Memory B cell (primary cell): ENCODE measurements at regions not wholly inside any gene's neighbourhood (a gene's known extent, or its start where the extent isn't known, plus 50 kb on each side); places are given as distances from the start of the nearest gene placed in this dataset.
A peak's percentile ranks its signal among the peaks of the same experiment; 100 is the strongest.
"Not testable (repeated sequence)": the region's sequence is repeated elsewhere in the genome, so short reads cannot be mapped to it uniquely, and the experiment has no call there.

Experiments used
- ATAC-seq: fragments of 150-1000 bp; cut with Tn5 transposase; 2 replicates; pipeline ENCODE4 v1.10.0; 2021; ENCODE audit warnings: low read depth, mild to moderate bottlenecking, moderate library complexity
- DNase-seq, 2 donors: peaks; one replicate each; pipeline ENCODE4 v3.0.0; 2022; ENCODE audit warnings: low spot score in 2 of 2
- H3K27ac Mint-ChIP-seq: one replicate; pipeline ENCODE4 v1.8.0; 2022; ENCODE audit warnings: mild to moderate bottlenecking, moderate library complexity, mixed read lengths
- H3K27me3 Mint-ChIP-seq: one replicate; pipeline ENCODE4 v1.8.0; 2022; ENCODE audit warnings: mixed read lengths
- H3K36me3 Mint-ChIP-seq: one replicate; pipeline ENCODE4 v1.8.0; 2022; ENCODE audit warnings: mild to moderate bottlenecking, mixed read lengths
- H3K4me1 Mint-ChIP-seq: one replicate; pipeline ENCODE4 v1.8.0; 2022; ENCODE audit warnings: mixed read lengths
- H3K4me3 Mint-ChIP-seq: one replicate; pipeline ENCODE4 v1.8.0; 2022; ENCODE audit warnings: mild to moderate bottlenecking, moderate library complexity, mixed read lengths
- H3K9me3 Mint-ChIP-seq: one replicate; pipeline ENCODE4 v1.8.0; 2022; ENCODE audit warnings: mixed read lengths

DNA sequence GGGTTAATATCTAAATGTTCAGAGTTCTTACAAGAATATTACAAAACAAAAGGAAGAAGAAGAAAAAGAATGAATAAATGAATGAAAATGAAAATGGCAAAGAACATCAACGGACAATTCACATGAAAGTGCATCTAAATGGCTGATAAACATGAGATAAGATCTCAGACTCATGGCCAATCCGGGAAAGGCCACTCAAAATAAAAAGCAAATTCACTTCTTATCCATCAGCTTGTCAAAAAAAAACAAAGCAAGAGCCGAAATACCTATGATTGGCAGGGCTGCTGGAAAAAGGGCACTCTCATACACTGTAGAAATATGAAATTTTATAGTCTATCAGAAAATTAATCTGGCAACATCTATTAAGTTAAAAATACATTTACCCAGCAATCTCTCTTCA, 103.6 kb upstream of the EDEM3 start:
- Mint-ChIP-seq H3K36me3 (no peaks in the 10 kb centered on the region), H3K27me3 (peaks cover 1% of the 10 kb centered on the region), H3K4me3 (no peak overlapping the region), H3K27ac (peak overlapping the region; percentile 1), H3K9me3 (no peaks in the 10 kb centered on the region), H3K4me1 (peaks cover 21% of the 10 kb centered on the region)
- DNase-seq (no peak), ATAC-seq (no peak)

DNA sequence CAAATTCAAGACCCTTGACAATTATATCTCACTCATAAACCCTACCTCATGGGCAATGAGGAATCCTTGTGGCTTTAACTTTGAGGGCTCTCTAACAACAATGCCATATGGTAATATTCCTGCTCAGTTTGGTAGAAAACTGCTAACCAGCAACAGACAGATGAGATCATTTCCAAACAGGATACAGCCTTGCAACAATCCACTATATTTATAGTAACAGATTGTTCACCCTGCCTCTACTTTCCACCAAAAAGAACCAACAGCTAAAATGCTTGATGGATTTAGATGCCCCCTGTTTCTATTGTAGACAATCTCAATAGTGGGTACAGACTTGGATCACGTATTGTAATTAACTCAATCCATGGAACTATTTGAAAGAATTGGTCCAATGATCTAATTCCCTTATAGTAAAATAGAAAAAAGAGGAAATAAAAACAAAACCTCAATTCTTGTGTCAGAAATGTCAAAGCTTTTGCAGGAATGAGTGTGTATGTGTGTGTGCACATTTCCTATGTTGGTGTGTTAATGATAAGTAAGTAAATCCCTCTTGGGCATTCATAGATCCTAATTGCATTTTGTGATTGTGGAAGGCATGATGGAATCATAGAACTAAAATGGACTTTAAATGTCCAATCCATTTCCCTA, 100.0 kb upstream of the EDEM3 start:
- DNase-seq = no peak

DNA sequence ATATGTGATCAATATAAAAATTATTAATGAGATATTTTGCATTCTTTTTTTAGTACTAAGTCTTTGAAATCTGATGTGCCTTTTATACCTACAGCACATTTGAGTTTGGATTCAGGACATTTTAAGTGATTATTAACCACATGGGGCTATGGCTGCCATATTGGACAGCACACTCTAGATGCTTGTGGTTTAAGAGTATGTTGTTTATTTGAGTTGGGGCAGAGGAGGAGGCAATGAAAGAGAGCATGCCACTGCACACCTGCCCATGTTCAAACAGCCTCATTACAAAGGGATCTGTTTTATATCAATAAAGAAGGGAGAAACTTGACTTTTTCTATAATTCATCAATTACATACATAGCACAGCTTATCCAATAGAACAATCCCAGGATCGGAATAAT, 99.4 kb upstream of the EDEM3 start:
- DNase-seq (no peak), ATAC-seq (no peak)
- H3K27me3 Mint-ChIP-seq = no peaks in the 10 kb centered on the region
- H3K4me3 Mint-ChIP-seq = no peak overlapping the region
- H3K36me3 Mint-ChIP-seq = peaks cover 2% of the 10 kb centered on the region
- no peaks in the 10 kb centered on the region for H3K9me3 Mint-ChIP-seq
- no peak overlapping the region for H3K27ac Mint-ChIP-seq
- H3K4me1 Mint-ChIP-seq = peaks cover 5% of the 10 kb centered on the region

More for the DNA sequence above, 100.0 kb upstream of the EDEM3 start:
- Mint-ChIP-seq H3K4me3 (no peak overlapping the region), H3K9me3 (no peaks in the 10 kb centered on the region), H3K27ac (no peak overlapping the region), H3K4me1 (peaks cover 8% of the 10 kb centered on the region), H3K27me3 (no peaks in the 10 kb centered on the region), H3K36me3 (peaks cover 2% of the 10 kb centered on the region)
- no peak for ATAC-seq

DNA sequence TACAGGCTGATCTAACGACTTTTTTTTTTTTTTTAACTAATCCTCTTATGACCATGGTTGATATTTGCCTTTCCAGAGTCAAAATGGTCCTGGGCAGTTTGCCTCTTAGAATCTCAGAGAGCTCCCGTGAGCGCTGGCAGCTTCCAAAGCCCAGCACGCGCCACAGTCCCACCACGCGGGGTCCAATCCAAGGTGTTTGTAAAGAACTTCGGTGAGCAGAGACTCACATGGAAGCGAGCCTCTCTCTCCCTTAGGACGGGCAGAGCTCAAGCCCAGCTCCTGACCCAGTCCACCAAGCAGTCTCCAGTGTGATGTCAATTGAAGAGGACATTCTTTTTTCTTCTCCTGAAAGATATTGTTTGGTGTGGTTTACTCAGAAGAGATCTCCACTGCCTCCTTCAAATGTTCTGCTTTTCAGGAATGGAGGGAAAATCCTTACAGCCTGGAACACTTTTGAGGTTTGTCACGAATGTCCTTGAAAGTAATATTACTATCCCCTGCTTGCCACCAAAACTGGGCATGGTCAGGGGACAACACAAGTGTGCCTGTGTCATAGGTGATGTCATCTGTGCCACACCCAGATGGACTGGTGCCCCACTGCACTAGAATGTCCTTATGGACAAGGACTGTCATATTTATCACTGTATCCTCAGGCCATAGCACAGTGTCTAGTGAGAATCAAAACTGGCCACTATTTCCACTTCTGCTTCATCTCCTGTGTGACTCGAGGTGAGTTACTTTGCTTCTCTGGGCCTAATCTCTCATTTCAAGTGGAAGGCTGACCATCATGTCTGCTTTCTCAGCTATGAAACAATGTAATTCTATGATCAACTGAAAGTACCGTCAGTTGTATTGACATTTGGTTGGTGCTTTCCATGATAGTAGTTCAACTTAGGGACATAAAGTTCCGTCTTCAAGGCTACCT, 97.4 kb upstream of the EDEM3 start:
- Mint-ChIP-seq H3K36me3 (peaks cover 2% of the 10 kb centered on the region), H3K27me3 (no peaks in the 10 kb centered on the region), H3K9me3 (no peaks in the 10 kb centered on the region), H3K4me3 (no peak overlapping the region), H3K4me1 (peaks cover 3% of the 10 kb centered on the region), H3K27ac (no peak overlapping the region)
- ATAC-seq (no peak), DNase-seq (no peak)

DNA sequence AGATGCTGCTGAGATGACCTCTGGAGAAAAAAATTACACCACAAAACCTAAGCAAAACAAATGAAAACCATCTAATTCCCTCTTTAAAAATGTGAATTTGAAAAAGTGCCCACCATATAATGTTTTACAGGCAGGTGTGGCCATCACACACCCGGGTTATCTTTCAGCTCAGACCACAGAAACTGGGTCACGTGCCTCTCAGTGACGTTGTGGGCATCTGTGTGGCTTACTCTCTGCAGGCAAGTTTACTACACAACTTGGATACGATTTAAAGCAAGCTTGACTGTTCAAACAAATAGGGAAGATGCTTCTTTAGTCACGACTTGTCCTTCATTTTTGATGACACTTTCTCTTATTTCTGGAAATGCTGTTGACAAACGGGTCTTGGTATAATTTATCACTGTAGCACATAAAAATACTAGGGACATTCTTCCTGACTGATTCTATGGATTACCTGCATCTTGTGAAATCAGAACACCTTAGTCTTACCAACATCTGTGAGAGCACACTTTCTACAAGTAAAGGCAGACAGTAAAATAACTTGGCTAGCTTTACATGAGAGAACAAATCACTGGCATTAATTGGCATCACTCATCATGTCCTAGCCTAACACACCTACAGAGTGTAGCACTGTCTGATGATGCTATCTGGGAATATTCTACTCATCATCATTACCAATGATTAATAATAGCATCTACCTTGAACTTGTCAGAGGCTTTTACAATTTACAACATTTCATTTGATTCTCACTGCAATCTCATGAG, 89.3 kb upstream of the EDEM3 start:
- Mint-ChIP-seq H3K4me3 (no peak overlapping the region), H3K36me3 (no peaks in the 10 kb centered on the region), H3K4me1 (peaks cover 6% of the 10 kb centered on the region), H3K9me3 (no peaks in the 10 kb centered on the region), H3K27ac (peak overlapping the region; percentile 48), H3K27me3 (no peaks in the 10 kb centered on the region)
- ATAC-seq = peak; percentile 93
- no peak for DNase-seq

DNA sequence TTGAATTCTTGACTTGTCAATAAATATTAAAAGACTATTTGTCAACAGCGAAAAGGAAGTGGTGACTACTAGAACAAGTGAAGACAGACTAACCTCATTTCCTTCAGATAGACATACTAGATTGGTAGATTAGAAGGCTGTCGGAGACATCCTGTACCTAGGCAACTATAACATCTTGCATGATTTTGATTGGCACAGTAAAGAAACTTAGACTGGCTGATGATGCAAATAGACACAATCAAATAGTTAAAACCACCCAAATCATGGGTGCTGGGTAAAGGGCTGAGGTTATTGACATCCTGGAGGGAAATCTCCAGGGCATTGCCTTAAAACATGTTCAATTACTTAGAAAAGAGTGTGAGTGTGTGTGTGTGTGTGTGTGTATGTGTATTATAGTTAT, 85.9 kb upstream of the EDEM3 start:
- DNase-seq = no peak
- H3K27me3 Mint-ChIP-seq = no peaks in the 10 kb centered on the region
- no peaks in the 10 kb centered on the region for H3K9me3 Mint-ChIP-seq
- H3K4me3 Mint-ChIP-seq = no peak overlapping the region
- ATAC-seq = no peak
- H3K4me1 Mint-ChIP-seq = peaks cover 8% of the 10 kb centered on the region
- H3K27ac Mint-ChIP-seq = no peak overlapping the region
- no peaks in the 10 kb centered on the region for H3K36me3 Mint-ChIP-seq

DNA sequence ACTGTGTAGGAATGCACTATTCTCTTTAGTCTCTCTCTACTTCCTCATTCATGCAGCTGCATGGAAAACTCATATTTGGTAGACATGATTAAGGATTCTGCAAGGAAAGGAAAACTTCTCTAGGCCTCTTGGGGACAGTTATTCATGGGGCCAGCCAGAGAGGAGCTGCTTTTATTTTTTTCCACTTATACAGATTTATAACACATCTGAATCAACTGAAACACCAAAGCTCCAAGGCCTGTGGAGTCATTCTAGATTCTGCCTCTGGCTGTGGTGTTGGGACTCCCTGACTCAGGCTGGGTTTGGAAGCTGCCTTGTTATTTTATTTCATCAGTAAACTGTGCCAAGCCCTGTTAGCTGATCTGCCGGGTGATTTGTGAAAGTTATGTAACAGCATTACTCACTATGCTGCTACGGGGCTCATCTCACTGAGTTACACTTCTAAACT, 83.9 kb upstream of the EDEM3 start:
- ATAC-seq = no peak
- Mint-ChIP-seq H3K27ac (peak overlapping the region; percentile 35), H3K4me3 (no peak overlapping the region), H3K36me3 (no peaks in the 10 kb centered on the region), H3K9me3 (no peaks in the 10 kb centered on the region), H3K4me1 (peaks cover 2% of the 10 kb centered on the region), H3K27me3 (no peaks in the 10 kb centered on the region)
- DNase-seq = no peak

DNA sequence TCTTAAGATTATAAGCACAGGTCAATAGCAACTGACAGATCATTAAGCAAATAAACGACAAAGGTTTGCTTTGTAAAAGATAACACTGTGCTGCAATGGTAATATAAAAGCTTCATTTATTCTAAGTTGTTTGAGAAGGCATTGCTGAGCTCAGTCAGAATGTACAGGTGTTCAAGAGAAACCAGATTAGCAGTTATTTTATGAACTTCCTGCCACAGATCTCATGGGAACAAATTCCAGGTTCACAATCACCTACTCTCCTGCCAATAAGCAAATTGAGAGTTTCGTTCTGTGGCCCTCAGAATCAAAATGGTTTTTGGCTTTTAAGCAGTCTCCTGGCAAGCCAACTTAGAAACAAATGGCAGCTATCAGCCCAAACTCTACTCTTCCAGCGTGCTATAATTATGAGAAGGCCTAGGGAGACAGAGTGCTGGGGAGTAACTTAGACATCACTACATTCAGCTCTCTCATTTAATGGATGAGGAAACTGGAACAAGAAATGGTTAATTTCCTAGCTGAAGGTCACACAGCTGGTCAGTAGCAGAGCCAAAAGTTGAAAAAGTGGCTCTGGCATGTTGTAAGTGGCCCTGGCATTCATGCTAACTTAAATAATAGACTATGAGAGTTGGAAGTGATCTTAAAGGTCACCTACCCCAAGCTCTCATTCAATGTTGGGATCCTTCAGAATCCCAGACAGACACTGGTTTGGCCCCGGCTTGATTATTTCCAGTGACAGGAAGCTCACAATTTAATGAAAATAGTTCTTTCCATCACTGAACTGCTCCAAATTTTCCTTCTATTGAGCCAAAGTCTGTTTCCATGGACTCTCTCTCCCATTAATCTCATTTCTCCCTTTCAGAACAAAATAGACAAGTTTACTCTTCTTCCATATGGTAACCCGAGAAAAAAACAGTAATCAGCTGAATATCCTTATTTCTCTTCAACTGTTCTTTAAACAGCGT, 82.6 kb upstream of the EDEM3 start:
- no peaks in the 10 kb centered on the region for H3K36me3 Mint-ChIP-seq
- no peak overlapping the region for H3K4me3 Mint-ChIP-seq
- peaks cover 2% of the 10 kb centered on the region for H3K4me1 Mint-ChIP-seq
- H3K9me3 Mint-ChIP-seq = no peaks in the 10 kb centered on the region
- ATAC-seq = no peak
- DNase-seq = no peak
- no peaks in the 10 kb centered on the region for H3K27me3 Mint-ChIP-seq
- H3K27ac Mint-ChIP-seq = no peak overlapping the region

DNA sequence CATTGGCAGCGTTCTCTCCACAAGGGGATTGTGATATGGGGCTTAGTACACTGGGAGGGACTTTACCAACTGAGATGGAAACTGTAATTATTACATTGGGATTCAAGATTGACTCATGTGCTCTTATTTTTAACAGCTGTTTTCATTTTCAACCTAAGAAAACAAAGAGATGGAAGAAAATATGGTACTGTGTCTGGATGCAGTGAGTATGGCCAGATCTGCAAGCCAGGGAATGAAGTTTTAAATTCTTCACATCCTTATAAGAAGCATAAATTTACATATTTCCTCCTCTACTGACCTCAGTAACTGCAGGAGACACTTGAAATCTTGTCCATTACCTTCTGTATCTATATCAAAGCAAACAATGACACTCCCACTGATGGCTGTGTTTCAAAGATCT, 81.5 kb upstream of the EDEM3 start:
- no peak for DNase-seq
- ATAC-seq = no peak
- Mint-ChIP-seq H3K36me3 (peaks cover 2% of the 10 kb centered on the region), H3K27ac (no peak overlapping the region), H3K9me3 (no peaks in the 10 kb centered on the region), H3K4me1 (peaks cover 2% of the 10 kb centered on the region), H3K4me3 (no peak overlapping the region), H3K27me3 (no peaks in the 10 kb centered on the region)

DNA sequence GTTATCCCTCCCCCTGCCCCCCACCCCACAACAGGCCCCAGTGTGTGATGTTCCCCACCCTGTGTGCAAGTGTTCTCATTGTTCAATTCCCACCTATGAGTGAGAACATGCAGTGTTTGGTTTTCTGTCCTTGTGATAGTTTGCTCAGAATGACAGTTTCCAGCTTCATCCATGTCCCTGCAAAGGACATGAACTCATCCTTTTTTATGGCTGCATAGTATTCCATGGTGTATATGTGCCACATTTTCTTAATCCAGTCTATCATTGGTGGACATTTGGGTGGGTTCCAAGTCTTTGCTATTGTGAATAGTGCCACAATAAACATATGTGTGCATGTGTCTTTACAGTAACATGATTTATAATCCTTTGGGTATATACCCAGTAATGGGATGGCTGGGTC, 79.3 kb upstream of the EDEM3 start:
- H3K27me3 Mint-ChIP-seq, H3K4me1 Mint-ChIP-seq, H3K9me3 Mint-ChIP-seq, ATAC-seq, H3K27ac Mint-ChIP-seq, H3K36me3 Mint-ChIP-seq, DNase-seq, H3K4me3 Mint-ChIP-seq: not testable (repeated sequence)

DNA sequence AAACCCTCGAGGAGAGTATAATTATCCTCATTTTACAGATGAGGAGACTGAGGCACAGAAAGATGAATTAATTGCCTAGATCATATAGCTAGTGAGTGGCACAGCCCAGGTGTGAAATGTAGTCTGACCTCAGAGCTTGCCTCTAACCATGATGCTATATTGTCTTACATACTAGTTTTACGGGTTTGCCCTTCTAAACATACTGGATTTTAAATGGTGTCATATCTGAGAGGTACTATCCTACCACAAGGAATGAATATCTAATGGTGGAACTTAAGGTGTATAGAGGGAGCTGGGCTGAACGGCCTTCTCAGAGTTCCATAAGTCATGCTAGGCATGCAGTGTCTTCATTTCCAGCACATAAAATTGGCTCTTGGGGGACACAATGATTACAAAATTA, 77.9 kb upstream of the EDEM3 start:
- ATAC-seq = no peak
- Mint-ChIP-seq H3K4me3 (no peak overlapping the region), H3K4me1 (peaks cover 2% of the 10 kb centered on the region), H3K27ac (no peak overlapping the region), H3K27me3 (no peaks in the 10 kb centered on the region), H3K36me3 (peaks cover 2% of the 10 kb centered on the region), H3K9me3 (no peaks in the 10 kb centered on the region)
- no peak for DNase-seq

DNA sequence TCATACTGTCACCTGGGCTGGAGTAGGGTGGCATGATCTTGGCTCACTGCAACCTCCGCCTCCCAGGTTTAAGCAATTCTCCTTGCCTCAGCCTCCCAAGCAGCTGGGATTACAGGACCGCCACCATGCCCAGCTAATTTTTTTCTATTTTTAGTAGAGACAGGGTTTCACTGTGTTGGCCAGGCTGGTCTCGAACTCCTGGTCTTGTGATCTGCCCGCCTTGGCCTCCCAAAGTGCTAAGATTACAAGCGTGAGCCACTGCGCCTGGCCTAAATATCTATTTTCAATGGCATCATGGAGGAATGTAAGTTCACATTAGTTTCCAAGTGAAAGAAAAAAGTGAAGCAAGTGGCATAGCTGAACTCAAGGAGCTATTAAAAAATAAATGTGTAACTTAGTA, 74.8 kb upstream of the EDEM3 start:
- not testable (repeated sequence) for H3K4me3 Mint-ChIP-seq, H3K27ac Mint-ChIP-seq, H3K36me3 Mint-ChIP-seq, ATAC-seq, H3K4me1 Mint-ChIP-seq, DNase-seq, H3K27me3 Mint-ChIP-seq, H3K9me3 Mint-ChIP-seq

DNA sequence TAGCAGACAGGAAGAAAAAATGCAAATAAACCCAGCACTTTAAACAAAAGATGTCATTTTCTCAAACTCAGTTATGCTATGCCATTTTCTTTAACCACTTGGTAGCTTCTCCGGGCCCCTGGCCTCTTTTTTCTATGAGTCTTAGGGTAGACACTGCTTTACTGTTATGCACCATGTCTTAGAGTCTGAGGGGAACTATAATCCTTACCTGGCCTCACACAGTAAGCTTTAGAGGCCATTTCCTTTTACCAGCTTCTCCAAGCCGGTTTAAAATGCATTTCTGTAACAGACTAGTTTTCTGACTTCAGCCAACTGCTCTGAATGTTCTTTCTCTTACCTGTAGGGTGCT, 73.7 kb upstream of the EDEM3 start:
- H3K27ac Mint-ChIP-seq = no peak overlapping the region
- H3K27me3 Mint-ChIP-seq = no peaks in the 10 kb centered on the region
- DNase-seq = no peak
- H3K36me3 Mint-ChIP-seq = peaks cover 2% of the 10 kb centered on the region
- no peak for ATAC-seq
- no peak overlapping the region for H3K4me3 Mint-ChIP-seq
- H3K9me3 Mint-ChIP-seq = no peaks in the 10 kb centered on the region
- H3K4me1 Mint-ChIP-seq = peaks cover 13% of the 10 kb centered on the region
